GM03348 (cell line): ENCODE measurements at regions not wholly inside any gene's neighbourhood (a gene's known extent, or its start where the extent isn't known, plus 50 kb on each side); places are given as distances from the start of the nearest gene placed in this dataset.

ENCODE experiments used
- DNase-seq: peaks from one replicate; pipeline ENCODE4 v3.0.0; 2012; ENCODE audit warnings: low spot score

DNA sequence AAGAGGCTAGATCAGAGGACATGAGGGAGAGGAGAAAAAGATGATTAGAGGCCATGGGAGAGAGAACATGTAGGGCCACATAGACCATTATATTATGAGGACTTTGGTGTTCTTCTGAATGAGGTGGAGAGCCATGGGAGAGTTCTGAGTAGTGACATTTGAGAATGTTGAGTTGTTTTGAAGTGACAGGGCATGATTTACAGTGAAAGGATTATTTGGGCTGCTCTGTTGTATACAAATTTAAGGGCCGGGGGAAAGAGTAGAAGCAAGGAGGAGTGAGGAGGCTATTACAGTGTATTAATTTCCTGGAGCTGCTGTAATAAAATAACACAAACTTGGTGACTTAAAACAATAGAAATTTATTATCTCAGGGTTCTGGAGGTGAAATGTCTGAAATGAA is 102.5 kb upstream of the RGS4 start:
- no peak for DNase-seq

DNA sequence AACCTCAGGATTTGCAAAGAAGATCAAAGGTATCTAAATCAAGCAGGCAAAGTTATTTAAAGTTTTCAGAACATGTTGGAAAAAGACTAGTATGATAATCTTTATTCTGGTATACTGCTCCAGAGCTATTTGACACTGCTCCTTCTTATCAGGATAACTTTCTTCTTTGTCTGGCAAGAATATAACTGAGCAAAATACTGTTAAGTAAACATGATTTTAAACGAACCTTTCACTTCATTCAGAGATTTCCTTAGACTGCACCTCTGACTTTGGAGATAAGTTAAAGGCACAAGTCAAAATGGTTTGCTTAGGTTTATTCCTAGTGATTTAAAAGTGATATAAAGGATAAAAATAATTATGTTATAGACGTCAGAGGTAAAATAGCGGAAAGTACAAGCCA is 103.9 kb upstream of the CCDC190 start:
- DNase-seq = no peak

DNA sequence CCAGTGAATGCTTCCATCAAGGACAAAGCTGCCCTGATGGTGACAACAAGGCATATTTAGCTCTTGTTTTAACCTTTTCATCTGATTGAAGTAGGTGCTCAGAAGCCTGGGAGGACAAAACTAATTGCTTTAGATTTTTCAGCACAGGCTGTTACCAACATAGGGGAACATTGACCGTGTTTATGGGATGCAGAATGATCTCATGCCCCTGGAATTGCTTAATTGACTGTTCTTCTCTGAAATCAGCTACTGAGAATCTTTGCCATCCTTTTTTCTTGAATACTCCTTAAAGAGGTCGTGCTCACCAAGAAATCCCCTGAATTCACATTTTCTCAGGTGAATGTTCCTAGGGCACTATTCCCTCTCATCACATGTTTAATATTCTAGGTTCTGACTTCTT is 95.9 kb upstream of the CCDC190 start:
- peak; percentile 32 for DNase-seq

GRCh38 chr1:162954824-162955223 is 93.8 kb upstream of the CCDC190 start:
- no peak for DNase-seq

DNA sequence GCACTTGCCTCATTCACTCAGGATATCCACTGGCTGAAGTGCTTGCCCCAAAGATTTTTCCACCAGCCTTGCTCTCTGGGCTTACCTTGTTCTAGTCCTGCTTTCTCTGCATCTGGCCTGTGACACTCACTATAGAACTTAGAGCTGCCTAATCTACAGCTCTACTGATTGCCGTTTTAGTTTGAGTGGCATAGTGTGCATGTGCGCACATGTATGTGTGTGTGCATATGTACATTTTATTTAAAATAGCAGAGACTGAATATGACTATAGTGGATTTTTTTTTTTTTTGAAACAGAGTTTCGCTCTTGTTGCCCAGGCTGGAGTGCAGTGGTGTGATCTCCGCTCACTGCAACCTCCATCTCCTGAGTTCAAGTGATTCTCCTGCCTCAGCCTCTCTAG is 92.0 kb upstream of the CCDC190 start:
- no peak for DNase-seq

DNA sequence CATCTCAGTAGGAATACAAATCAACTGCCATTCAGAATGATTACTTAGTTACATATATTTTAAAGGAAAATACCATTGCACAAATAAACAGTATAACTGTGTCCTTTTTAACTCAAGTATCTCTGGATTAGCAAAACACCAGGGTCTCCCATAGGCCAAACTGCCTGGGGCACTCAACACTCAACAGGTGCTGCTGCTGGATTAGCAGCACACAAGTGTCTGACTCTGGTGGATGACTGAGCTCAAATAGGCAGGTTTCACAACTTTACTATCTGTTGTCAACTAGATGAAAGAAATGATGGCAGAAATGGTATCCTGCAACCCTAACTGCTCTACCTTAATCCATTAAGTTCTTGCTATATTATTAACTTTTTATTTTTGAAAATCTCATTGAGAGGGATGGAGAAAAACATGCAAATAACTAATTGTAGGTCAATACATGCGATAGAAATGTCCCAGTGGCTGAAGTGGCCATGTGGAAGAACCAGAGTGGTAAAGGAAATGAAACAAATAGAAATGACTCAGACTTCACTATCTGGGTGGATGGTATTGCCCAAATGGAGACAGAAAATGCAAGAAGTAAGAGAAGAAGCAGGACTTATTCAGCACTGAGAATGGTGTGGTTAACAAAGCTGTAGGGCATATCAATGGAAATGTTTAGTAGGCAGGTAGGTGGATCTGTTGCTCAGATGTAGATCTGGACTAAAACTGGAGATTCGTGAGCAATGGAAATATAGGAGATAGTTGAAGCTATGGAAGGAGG is 90.8 kb upstream of the CCDC190 start:
- no peak for DNase-seq

DNA sequence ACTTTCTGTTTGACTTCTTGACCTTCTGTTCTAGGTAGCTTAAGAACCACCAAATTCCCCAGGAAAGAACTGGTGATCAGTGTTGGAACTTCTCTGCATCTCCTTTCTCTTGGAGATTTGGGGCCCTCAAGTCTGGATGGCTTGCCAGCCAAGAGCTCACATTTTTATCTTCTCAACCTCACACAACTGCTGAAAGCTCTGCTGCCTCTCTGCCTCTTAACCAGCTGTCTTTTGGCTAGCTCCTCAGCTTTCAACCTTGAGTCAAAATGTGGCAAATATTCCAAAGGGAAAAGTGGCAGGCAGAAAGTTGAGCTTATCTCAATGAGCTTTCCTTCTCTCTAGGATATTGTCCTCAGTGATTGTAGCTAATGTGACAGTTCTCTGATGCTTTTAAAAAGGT is 89.2 kb upstream of the CCDC190 start:
- no peak for DNase-seq

GRCh38 chr1:162946701-162947100 is 85.7 kb upstream of the CCDC190 start:
- DNase-seq = no peak

GRCh38 chr1:162944974-162945674 is 84.1 kb upstream of the CCDC190 start:
- DNase-seq = no peak

- DNase-seq = no peak
Measured at GRCh38 chr1:162943622-162944021, 82.6 kb upstream of the CCDC190 start.

DNA sequence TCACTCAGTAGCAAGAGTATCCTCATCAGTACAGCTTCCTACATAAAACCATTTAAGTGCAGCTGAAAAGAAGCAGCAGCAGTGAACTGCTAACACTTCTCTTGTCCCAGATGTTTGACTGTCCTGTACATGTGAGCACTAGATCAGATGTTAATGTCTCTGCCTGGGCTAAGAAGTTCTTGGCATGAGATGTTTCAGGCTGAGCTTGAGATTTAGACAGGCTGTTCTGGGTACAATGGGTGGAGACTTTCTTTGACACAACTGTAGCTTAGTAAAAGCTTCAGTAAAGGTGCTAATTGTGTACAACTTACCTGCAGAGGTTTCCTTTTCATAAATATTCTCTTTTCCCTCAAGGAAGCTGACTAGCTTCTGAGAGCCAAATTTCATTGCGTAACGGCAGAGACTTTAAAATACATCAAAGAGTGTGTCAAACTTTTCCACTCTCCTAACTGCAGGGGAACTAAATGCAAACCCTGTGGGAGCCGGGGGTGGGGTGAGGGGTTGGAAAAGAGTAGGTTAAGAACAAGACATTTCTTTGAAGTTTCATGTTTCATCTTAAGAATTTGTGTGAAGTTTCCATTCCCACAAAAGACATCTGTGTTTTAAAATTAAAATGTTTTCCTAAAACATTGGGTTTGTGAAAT is 82.1 kb upstream of the CCDC190 start:
- DNase-seq = peak; percentile 11

GRCh38 chr1:162941024-162941423 is 80.0 kb upstream of the CCDC190 start:
- no peak for DNase-seq

- no peak for DNase-seq
Measured at GRCh38 chr1:162939035-162939434, 78.1 kb upstream of the CCDC190 start.

DNA sequence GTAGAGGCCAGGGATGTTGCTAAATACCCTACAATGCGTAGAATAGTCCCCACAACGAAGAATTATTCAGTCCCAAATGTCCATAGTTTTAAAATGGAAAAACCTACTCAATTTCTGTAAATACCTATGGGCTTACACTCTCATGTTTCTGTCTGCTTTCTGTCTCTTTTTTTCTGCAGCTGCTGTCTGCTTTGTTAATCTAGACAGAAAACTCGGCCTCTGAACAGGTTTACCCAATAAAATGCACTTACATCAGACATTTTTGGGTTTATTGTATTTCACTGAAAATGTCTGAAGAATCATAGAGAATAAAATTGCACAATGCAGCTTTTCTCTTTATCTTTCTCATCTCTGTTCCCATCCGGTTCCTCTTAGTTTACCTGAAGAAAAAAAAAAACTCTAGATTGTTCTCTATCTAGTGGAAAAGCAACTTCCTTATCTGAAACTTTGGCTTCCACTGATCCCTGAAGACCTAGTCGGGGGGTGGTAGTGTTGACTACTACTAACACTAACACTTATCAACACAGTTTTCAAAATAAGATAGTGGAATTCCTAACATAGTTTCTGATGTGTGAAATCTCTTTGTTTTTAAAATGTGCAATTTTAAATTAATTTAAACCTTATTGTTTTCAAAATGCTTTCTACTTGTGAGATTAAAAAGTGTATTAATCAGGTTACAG is 76.9 kb upstream of the CCDC190 start:
- no peak for DNase-seq

DNA sequence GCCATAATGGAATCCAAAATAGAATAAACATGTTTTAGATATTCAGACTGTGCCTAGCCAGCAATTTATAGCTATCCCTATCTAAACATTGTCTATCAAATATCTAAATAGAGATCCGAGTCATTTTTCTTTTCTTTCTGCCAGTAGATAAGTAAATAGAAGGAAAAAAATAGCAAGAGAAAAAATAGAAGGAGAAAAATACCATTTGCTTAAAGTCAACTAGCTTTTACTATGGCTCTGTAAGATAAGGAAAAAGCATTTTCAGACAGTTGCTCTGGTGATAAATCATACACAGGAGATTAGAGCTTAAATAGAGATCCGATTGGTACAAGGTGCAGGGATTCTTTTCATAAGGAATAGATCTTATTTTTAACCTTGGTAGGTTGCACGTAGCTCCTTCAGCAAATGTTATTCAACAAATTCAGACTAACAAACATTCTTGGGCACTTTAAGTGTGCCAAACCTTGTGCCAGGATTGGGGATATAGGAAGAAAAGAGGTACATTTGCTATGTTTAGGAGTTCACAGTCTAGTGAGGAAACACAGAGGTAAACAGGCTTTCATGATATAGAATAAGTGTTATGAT is 70.1 kb upstream of the CCDC190 start:
- DNase-seq = no peak

DNA sequence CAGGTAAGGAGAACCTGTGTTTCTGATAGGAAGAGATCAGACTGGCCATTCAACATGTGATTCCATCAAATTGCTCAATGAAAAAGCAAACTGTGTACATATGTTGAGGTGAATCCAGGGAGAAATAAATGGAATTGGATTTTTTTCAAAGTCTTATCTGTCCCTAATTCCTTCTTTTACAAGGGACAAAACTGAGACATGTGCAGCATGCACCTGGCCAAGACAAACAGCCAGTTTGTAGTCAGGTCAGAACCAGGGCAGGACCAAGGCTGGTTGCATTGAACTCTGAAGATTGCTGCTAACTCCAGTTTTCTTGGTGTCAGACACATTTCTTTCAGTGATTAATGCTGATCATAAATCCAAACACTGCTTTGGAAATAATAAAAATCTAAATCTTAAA is 69.6 kb upstream of the CCDC190 start:
- no peak for DNase-seq

DNA sequence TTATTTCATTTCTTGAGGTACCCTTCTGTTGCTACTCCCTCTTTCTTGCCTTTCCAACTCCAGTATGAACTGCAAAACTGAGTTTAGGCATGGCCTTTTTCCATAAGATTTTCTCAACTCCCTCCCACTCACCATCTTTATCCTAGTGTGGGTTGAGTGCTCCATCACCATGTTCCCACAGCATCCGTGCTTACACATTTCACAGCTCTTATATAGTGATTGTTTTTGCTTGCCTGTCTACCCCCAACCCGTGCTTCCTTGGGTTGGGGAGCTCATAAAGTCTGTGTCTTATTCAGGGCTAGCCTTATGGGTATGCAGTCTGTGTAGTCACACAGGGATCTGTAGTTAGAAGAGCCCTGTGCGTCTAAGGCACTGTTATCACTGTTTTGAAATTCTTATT is 68.2 kb upstream of the CCDC190 start:
- no peak for DNase-seq

- DNase-seq = no peak
Measured at GRCh38 chr1:162928141-162928540, 67.2 kb upstream of the CCDC190 start.

DNA sequence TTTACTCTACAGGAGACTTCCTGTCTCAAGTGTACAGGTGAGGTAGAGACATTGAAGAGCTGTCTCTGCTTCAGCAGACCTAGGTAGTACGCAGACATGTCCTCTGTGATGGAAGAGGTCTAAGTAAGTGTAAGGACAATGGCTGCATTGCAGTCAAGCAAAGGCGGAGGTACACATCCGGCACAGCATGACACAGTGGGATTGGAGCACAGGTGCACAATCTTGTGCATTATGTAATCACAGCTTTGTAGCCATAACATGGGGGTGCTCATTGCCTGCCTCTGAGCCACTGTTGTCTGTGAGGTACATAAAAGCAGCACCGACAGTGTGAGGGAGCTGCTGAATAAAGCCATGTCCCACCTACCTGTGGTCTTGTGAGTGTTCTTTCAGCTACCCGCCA is 66.4 kb upstream of the CCDC190 start:
- no peak for DNase-seq

GRCh38 chr1:162926906-162927305 is 65.9 kb upstream of the CCDC190 start:
- no peak for DNase-seq

- DNase-seq = no peak
Measured at GRCh38 chr1:162924179-162924578, 63.2 kb upstream of the CCDC190 start.

- DNase-seq = no peak
Measured at GRCh38 chr1:162922201-162922600, 61.2 kb upstream of the CCDC190 start.
